Activated gamma-delta T cell (primary cell): ENCODE measurements at regions not wholly inside any gene's neighbourhood (a gene's known extent, or its start where the extent isn't known, plus 50 kb on each side); places are given as distances from the start of the nearest gene placed in this dataset.
"Not testable (repeated sequence)": the region's sequence is repeated elsewhere in the genome, so short reads cannot be mapped to it uniquely, and the experiment has no call there.

ENCODE experiments used
- DNase-seq: peaks from one replicate; lab custom pipeline; 2025; lab: John Stamatoyannopoulos, UW

- DNase-seq, result no peak
These were observed 465.1 kb upstream of the RASGRP1 start for GRCh38 chr15:39029741-39030140.

GRCh38 chr15:39030291-39031070 lies 465.9 kb upstream of the RASGRP1 start:
- DNase-seq, result no peak

GRCh38 chr15:39031596-39031995 lies 467.0 kb upstream of the RASGRP1 start:
- DNase-seq, result no peak

GRCh38 chr15:39034816-39035215 lies 470.2 kb upstream of the RASGRP1 start:
- no peak for DNase-seq

GRCh38 chr15:39037611-39038010 lies 473.0 kb upstream of the RASGRP1 start:
- not testable (repeated sequence) for DNase-seq

- DNase-seq, result no peak
These were observed 476.2 kb upstream of the RASGRP1 start for GRCh38 chr15:39040861-39041260.

GRCh38 chr15:39041979-39042495 lies 477.4 kb upstream of the RASGRP1 start:
- no peak for DNase-seq

GRCh38 chr15:39051626-39052322 lies 487.2 kb upstream of the RASGRP1 start:
- no peak for DNase-seq

- no peak for DNase-seq
These were observed 487.7 kb upstream of the RASGRP1 start for GRCh38 chr15:39052323-39052705.

GRCh38 chr15:39053480-39053879 lies 488.9 kb upstream of the RASGRP1 start:
- no peak for DNase-seq

- DNase-seq, result no peak
These were observed 489.6 kb upstream of the RASGRP1 start for GRCh38 chr15:39054128-39054732.

GRCh38 chr15:39056357-39056756 lies 491.7 kb upstream of the RASGRP1 start:
- DNase-seq, result no peak

GRCh38 chr15:39058351-39059131 lies 493.9 kb upstream of the RASGRP1 start:
- DNase-seq, result no peak

GRCh38 chr15:39059917-39060316 lies 495.3 kb upstream of the RASGRP1 start:
- DNase-seq, result no peak

GRCh38 chr15:39061952-39062464 lies 497.4 kb upstream of the RASGRP1 start:
- DNase-seq, result no peak

GRCh38 chr15:39066677-39067076 lies 502.1 kb upstream of the RASGRP1 start:
- no peak for DNase-seq

- DNase-seq, result no peak
These were observed 506.4 kb upstream of the THBS1 start for GRCh38 chr15:39074341-39074985.

GRCh38 chr15:39075311-39075710 lies 505.6 kb upstream of the THBS1 start:
- DNase-seq, result no peak

- no peak for DNase-seq
These were observed 505.0 kb upstream of the THBS1 start for GRCh38 chr15:39075756-39076341.

GRCh38 chr15:39078026-39078425 lies 502.9 kb upstream of the THBS1 start:
- no peak for DNase-seq

GRCh38 chr15:39079296-39079847 lies 501.5 kb upstream of the THBS1 start:
- no peak for DNase-seq
